DMS79 (cell line): ENCODE measurements at regions not wholly inside any gene's neighbourhood (a gene's known extent, or its start where the extent isn't known, plus 50 kb on each side); places are given as distances from the start of the nearest gene placed in this dataset.
"Not testable (repeated sequence)": the region's sequence is repeated elsewhere in the genome, so short reads cannot be mapped to it uniquely, and the experiment has no call there.

ENCODE experiments used
- DNase-seq: peaks from one replicate; lab custom pipeline; 2025; lab: John Stamatoyannopoulos, UW

DNA sequence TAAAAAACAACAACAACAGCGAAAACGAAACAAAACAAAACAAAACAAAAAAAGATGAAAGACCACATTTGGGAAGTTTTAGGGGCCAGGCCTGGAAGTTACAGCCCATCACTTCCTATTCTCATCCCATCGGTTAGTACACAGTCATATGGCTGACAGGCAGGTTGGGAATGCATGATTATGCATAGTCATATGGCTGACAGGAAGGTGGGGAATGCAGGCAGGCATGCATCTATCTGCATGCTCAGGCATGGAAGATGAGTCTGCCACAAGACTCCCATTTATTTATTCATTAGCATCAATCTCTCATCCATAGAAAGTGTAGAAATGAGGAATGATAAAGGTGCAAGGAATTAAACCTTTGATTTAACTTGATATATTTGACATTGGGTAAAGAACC, 325.3 kb upstream of the MEX3C start:
- no peak for DNase-seq

DNA sequence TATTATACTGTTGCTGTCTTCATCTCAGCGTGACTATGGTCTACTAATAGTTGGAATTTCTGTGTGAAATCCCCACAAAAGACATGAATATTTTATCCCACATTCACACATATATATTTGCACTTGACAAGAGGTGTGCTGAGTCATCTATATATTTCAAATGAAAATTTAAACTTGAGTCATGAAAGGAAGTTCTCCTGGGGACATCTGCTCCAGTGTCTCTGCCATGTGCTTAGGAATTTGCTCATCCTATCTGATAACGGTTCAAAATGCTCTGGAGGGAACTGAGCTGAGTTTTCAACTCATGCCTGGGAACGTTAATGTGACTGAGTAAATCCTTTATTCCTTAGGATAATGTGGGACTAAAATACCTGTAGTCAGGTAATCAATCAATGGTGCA, 326.2 kb upstream of the MEX3C start:
- no peak for DNase-seq

DNA sequence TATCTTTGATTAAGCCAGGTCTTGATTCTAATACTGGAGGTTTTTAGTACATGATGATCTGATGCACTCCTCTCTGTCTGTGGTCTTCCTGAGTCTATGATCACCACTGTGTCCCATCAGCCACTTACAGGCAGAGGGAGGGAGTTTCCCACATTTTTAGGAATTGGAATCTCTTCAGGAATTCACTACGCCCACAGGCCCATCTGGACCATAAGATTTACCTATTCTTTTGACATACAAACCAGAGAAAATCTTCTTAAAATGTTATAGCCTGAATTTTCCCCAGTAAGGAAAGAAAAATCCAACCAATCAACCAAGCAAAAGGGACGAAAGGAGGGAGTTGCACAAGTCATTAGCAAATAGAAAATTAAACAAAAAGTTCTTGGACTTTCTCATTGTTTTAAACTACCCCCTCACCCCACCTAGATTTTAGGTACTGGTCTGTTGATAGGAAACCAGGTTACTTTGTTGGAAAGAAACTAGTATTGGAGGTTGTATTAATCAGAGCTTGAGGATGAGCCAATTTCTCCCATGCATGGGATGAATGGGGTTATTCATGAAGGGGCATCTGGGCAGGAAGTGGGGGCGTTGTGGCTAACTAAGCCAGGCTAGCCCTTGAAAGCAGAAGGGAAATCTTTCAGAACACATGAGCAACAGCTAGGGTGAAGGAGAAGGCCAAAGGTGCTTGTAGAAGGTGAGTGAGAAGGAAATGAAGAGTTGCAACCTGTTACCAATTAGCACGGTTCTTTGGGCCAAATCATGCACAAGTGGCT, 328.2 kb upstream of the MEX3C start:
- DNase-seq = no peak

DNA sequence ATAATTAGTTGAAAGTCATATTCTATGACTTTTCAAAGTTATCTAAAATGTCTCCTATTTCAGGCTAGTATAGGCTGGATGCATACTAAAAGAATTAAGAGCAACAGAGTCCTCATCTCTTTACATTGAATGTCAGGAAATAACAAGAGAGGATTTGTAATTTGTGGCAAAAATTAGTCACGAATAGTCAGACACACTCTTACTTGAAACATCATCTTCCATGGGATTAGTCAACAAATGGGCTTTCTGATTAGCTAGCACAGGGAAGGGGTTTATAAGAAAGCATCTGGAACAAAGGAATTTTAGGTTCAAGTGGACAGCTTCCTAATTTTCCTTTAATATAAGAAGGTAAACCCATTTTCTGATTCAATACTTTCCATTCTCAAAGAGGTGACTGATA, 330.3 kb upstream of the MEX3C start:
- no peak for DNase-seq

DNA sequence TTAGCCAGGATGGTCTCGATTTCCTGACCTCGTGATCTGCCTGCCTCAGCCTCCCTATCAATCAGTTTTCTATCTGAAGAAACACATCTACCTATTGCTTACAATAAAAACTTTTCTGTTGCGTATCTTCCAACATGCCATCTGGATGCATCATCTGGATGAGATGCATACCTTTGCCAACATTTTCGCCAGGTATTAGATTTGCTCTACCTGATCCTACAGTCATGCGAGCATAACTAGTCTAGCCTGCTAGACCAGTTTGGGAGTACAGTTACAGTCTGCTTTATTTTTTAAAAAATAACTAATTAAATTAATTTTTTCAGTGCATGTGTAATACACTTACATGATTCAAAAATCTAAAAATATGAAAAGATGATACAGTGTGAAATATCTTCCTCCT, 334.0 kb upstream of the MEX3C start:
- no peak for DNase-seq

DNA sequence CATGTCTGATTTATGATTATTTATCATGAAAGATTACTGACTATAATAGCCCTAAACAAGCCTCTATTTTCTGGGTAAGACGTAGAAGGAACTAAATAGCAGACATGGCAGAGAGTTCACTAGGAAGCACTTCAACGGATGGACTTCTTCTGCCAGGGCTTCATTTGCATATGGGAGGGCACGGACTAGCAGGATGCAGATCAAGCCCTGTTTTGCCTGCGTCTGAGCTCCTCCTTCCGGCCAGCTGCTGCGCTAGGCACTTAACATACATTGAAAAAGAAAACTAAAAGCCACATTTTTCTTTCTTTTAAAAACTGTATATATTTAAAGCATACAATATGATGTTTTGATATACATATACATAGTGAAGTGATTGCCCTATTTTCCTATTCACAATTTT, 340.0 kb upstream of the MEX3C start:
- no peak for DNase-seq

DNA sequence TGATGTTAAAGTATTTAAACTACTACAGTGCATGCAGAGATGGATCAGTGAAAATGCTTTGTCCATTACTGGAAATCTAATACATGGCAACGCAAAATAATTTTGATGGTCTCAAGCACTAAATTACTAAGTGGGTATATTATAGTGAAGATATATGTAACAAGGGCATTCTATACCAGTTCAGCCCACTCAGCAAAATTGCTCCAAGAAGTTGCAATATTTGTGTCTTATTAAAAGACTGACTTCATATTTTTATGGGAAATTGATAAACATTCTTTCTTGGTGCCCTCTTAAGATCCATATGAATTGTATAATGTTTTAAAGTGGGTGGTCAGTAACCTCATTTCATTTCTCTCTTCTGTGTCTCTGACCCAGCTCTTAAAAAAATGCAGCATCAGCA, 343.1 kb upstream of the MEX3C start:
- no peak for DNase-seq

DNA sequence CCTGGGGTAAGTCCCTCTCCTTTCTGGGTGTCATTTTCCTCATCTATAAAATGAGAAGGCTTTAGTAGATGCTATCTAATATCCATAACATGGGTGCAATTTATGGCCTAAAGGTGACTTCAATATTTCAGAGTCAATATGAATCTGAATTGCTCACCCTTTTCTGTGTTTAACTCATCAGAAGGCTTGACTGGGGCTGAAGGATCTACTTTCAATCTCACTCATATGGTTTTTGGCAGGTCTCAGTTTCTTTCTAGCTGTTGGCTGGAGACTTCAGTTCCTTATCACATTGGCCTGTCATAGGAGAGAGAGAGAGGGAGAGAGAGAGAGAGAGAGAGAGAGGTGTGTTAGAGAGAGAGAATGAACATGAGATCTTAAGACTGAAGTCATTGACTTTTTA, 343.7 kb upstream of the MEX3C start:
- no peak for DNase-seq

DNA sequence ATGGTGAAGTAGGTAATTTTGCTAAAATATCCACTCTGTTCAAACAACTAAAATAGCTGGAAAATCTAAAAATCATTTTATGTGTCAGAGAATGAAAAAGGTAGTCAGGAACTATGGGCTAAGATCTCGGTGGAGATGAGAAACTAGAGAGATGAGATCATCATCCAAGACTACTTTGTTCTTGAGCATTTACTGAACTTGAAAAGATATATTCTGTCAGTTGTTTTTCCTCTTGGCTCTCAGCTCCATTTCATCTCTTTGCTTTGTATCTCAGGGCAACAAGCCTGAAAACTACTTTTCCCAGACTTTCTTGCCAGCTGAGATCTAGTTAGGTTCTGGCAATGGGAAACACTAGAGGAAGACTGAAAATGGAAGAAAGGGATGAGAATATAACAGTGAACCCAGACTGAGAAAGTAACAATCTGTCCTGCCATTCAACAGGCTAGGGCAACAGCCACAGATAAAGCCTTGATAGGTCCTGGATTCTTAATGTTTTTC, 346.2 kb upstream of the MEX3C start:
- no peak for DNase-seq

DNA sequence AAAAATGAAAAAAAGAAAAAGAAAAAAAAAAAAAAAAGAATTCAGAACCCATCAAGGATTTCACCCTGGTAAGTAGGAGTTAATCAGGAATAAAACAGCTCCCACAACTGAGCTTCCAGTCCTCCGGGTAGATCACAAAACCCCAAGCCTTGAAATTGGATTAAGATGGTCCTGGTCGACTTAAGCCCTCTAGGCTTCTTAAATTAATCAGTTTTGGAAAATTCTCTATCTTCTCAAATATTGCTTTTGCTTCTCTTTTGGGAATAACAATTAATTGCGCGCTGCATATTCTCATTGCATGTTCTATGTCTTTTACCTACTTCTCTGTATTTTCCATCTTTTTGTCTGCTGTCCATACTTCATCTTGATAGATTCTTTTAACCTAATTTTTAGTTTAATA, 348.0 kb upstream of the MEX3C start:
- DNase-seq = no peak

DNA sequence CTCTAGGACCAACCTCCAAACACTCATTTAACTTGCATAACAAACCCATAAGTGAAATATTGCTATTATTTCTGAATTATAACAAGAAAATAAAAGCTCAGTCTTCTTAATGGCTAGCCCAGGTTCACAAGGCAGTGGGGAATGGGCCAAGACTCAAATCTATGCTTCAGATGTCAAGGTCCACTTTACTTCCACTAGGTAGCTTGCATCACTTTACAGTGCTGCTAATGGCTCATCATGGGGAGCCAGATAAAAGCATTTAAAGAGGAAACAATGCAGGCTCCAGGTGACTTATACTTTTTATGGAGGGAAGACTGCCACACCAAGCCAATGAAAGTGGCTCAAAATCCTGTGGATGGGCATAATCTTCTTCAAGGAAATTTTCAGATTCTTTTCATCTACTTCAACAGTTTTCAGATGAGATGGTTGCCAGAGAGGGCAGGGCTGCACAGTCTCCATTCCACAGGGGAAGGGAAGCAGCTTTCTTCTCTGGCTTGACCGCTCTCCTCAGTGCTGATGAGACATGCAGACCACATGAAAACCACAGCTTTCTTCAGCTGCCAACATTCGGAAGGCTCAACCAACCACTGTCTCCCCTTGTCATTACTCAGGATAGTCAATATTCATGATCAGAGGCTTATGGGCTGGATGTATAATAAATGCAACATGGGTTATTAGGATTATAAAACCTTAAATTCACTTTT, 361.9 kb upstream of the MEX3C start:
- no peak for DNase-seq

DNA sequence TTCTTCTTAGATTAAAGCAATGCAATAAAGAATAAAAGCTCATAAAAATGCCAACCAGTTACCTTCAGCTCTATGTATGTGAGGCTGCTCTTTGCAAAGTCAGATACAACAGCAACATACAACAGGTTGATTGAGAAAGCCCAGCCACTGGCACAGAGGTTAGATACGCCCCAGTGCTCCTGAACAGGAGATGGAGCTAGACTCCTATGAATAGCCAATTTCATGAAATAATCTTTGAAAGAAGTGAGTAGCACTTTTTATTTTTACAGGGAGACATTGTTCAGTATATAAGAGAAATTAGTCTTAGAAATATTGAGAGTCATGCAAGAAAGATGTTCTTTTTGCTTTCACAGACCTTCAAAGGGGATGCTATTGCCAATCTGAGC, 362.4 kb upstream of the MEX3C start:
- DNase-seq = no peak

DNA sequence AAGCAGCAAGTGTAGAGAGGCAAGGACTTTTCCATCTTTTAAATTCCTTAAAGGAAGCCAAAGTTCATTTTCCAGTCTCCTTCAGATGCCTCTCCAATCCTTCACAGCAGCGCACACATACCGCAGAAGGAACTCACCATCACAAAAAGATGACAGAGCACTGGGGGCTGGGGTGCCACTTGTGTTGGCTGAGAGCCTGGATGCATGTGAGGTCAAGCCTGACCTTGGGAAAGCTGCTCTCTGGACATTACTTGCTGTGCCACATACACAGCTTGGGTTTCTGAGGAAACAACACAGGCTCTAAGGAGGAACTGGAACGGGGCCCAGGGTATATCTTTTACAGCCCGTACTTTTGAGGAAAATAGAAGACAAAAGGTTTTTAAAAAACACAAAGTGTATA, 364.3 kb upstream of the MEX3C start:
- no peak for DNase-seq

DNA sequence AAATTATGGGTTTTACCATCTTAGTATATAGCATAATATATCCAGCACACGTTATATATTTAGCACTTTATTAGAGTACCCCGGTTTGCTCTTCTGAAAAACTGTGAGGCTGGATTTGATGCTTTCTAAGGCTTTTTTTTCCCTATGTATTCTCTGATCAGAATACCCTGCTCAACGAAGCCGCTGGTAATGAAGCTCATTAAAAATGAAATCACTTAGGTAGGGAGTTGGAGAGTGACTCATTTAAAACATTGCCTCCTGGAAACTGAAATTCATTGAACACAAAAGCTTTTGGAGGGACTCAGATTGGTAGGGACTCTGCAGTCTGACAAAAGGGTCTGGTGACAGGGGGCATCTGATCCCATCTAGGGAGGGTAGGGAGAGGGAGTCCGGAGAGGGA, 365.4 kb upstream of the MEX3C start:
- DNase-seq = no peak

DNA sequence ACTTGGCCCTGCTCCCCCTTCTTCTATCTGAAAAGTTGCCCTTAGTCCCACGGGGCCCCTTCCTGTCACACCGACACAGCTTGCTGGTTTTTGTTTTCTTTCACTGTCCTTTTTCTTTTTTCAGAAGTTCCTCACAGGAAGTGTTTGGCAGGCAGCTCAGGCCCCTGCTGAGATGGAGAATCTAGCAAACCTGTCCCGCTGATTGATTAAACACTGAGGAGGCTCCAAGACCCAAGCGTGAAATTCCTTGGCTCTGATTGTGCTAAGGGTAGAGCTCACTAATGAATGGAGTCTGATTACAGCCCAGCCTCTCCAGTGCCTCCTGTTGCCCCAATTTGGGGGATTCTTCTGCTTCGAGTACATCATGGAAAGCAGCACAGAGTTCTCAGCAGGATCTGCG, 365.9 kb upstream of the MEX3C start:
- no peak for DNase-seq

DNA sequence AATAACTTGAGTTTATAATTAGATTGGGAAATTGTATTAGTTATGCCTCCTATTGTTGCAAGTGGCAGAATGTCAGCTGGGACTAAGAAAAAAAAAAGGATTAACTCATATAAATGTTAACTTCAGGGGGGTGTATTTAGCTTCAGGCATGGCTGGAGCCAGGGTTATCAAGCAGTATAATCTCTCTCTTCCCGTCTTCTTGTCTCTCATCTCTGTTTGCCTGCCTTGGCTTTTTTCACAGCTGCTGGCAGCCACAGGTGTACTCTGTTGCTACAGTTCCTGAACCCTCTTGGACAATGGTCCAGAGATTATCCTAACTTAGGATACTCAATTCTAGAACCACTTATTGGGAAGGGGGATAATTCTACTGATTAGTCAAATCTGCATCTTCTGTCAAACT, 370.7 kb upstream of the MEX3C start:
- no peak for DNase-seq

DNA sequence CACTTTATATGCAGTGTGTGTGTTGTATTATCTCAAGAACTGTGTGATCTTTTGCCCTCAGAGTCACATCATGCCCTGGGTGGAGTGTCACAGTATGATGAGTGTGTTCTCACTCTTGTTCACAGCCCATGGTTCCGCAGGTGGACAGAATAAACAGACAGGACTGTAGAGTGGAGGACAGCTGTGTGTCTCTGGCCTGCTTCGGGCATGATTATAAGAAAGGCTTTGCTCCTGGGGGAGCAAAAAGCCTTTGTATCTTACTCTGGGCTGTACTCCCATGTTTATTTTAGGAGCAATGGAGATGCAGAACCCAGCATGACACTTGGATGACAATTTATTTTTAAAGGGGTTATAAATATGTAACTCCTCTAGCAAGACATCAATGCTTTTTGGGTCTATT, 371.7 kb upstream of the MEX3C start:
- no peak for DNase-seq

DNA sequence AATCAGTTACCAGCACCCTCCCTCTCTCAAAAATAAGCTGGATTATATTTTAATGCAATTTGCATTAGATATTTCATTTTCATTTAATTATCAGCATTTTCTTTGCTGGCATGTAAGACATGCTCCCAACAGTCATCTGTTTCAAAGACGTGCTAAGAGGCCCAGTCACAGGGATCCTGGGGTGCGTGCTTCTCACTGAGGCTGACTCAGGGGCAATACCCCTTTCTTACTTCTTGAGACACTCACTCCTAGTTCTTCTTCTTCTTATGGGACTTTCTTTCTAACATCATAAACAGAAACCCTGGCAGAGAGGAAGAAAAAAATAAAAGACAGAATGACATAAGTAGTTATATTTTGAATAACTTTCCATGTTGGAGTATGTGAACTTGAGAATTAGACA, 372.1 kb upstream of the MEX3C start:
- no peak for DNase-seq

DNA sequence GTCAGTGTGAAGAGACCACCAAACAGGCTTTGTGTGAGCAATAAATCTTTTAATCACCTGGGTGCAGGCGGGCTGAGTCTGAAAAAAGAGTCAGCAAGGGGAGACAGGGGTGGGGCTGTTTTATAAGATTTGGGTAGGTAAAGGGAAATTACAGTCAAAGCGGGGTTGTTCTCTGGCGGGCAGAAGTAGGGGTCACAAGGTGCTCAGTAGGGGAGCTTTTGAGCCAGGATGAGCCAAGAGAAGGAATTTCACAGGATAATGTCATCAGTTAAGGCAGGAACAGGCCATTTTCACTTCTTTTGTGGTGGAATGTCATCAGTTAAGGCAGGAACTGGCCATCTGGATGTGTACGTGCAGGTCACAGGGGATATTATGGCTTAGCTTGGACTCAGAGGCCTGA, 372.6 kb upstream of the MEX3C start:
- DNase-seq = not testable (repeated sequence)

DNA sequence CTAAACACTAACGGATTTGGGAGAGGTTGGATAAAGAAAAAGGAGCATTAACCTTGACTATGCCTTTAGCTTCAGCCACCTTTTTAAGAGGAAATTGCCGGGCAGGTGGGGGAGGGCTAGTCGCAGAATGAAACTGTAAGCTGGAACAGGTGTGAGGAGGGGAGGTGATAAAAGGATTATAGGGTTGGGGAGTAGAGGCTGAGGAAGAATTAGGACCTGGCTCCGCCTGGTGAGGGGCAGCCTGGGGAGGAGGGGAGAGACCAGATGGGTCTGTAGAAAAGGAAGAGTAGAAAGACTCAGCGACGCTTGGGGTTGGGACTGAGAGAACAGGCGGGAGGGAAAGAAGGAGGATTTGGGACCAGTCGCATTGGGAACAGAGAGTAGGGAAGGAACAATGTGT, 376.4 kb upstream of the MEX3C start:
- not testable (repeated sequence) for DNase-seq

DNA sequence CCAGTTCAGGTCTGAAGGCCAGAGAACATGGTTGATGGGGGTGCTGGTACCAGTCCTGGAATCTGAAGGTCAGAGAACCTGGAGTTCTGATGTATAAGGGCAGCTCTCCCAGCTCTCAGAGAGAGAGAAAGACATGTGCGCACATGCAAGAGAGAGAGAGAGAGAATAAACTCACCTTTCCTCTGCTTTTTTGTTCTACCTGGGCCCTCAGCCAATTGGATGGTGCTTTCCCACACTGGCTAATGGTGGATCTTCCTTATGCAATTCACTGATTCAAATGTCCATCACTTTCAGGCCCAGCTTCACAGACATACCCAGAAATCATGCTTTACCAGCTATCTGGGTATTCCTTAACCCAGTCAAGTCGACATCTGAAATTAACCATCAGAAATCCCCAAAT, 377.7 kb upstream of the MEX3C start:
- no peak for DNase-seq

DNA sequence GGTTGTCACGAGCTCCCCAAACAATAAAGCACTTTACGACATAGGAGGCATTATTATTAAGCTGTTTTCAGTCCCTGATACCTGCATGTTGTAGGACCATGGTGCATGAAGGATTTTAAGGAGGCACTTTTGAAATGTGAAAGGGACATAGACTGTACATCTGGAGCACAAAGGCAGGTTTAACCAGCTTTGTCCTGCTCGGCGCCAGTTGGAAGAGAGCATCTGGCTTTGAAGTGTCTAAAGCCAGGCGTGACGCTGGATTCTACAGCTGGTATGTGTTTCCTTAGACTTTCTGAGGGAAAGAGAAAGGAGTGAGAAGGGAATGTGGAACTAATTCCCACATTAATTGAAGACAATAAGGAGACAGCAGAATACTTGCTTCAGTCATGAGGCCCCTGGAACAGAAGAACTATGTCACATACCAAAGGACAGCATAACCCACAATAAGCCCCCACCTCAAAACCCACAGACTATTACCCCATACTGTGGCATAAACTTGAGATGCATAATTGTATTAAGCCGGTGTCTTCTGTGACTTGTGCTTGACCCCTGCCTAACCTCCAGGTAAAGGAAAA, 381.0 kb upstream of the MEX3C start:
- no peak for DNase-seq

DNA sequence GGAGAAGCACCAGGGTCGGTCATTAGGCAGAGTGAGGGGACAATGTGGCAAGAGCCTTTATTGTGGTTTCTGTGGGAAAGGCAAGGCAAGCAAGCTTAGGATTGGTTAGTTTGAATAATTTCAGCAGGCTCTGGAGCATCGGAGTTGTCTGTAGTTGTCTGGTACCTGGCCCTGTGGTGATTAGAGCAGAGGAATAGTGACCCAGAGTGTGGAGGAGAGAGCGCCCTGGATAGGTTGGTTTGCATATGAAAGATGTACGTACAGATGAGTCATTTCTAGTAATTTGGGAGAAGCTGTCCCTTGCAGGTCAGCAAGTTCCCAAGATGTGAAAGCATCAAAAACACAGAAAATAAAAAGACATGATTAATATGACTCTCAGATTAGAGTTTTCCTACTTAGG, 383.1 kb upstream of the MEX3C start:
- no peak for DNase-seq
